ENCODE measurements at regions not wholly inside any gene's neighbourhood (a gene's known extent, or its start where the extent isn't known, plus 50 kb on each side); places are given as distances from the start of the nearest gene placed in this dataset.

GRCh38 chr5:26530305-26530704 lies 508.1 kb downstream of the CDH9 start:
- no peak for TF ChIP-seq CTCF (conservative IDR thresholded peaks at IDR 0.05; ENCODE audit: low read depth, low read length)
- DNase-seq (ENCODE audit: low read depth) = no peak

DNA sequence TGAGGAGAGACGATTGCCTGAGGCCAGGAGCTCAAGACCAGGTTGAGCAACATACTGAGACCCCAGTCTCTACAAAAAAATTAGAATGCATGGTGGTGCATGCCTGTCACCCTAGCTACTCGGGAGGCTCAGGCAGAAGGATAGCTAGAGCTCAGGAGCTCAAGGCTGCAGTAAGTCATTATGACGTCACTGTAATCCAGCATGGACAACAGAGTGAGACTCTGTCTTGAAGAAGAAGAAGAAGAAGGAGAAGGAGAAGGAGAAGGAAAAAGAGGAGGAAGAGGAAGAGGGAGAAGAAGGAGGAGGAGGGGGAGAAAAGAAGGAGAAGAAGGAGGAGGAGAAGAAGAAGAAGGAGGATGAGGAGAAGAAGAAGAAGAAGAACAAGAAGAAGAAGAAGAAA lies 519.1 kb downstream of the CDH9 start:
- H3K4me3 ChIP-seq (ENCODE audit: low read length) = no peak overlapping the region
- DNase-seq (ENCODE audit: low read depth) = no peak
- TF ChIP-seq CTCF (conservative IDR thresholded peaks at IDR 0.05; ENCODE audit: low read depth, low read length) = no peak

More at GRCh38 chr5:26530305-26530704, 508.1 kb downstream of the CDH9 start:
- no peak overlapping the region for H3K4me3 ChIP-seq (ENCODE audit: low read length)

GRCh38 chr5:26518065-26518464 lies 520.3 kb downstream of the CDH9 start:
- H3K4me3 ChIP-seq (ENCODE audit: low read length) = no peak overlapping the region
- no peak for DNase-seq (ENCODE audit: low read depth)
- TF ChIP-seq CTCF (conservative IDR thresholded peaks at IDR 0.05; ENCODE audit: low read depth, low read length) = no peak

DNA sequence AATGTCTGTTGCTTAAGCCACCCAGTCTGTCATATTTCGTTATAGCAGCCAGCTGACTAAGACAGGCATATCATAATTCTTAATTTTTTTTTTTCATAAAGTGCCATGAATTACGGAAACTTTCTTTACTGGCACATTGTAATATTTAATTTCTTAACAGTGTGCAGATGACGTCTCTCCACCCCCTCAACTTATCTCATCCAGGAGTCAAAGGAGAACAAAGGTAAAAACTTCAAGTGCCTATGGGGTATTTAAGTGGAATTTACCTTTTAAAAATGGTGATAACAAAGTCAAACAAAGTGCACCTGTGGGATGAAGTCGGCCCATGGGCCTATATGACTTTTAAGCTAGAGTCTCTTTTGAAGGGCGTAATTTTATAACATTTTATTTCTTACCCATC lies 539.4 kb downstream of the CDH9 start:
- no peak for DNase-seq (ENCODE audit: low read depth)
- no peak overlapping the region for H3K4me3 ChIP-seq (ENCODE audit: low read length)
- TF ChIP-seq CTCF (conservative IDR thresholded peaks at IDR 0.05; ENCODE audit: low read depth, low read length) = no peak

DNA sequence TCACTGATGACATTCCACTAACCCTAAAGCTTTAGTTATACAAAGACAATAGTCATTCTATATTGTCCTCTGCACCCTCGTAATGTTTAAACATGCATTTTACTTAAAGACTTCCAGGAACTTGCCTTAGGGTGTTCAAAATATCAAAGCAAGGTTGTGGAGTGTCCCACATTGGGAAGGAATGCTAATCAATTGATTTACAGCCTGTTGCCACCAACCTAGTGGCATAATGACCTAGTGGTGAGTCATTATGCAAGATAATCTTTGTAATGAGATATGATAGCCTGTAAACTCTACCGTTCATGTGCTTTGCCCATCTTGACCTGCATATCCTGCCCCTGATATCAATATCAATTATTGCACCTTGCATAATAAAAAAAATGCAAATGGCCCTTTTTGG lies 542.9 kb downstream of the CDH9 start:
- no peak overlapping the region for H3K4me3 ChIP-seq (ENCODE audit: low read length)
- TF ChIP-seq CTCF (conservative IDR thresholded peaks at IDR 0.05; ENCODE audit: low read depth, low read length) = no peak
- DNase-seq (ENCODE audit: low read depth) = no peak

GRCh38 chr5:26492906-26493459 lies 545.4 kb downstream of the CDH9 start:
- TF ChIP-seq CTCF (conservative IDR thresholded peaks at IDR 0.05; ENCODE audit: low read depth, low read length) = no peak
- no peak for DNase-seq (ENCODE audit: low read depth)
- H3K4me3 ChIP-seq (ENCODE audit: low read length) = no peak overlapping the region

- H3K4me3 ChIP-seq (ENCODE audit: low read length) = no peak overlapping the region
- no peak for TF ChIP-seq CTCF (conservative IDR thresholded peaks at IDR 0.05; ENCODE audit: low read depth, low read length)
- no peak for DNase-seq (ENCODE audit: low read depth)
Measured at GRCh38 chr5:26487553-26487952, 550.8 kb downstream of the CDH9 start.

All from retinal pigment epithelial cell (primary cell).